OCI-LY7 (cell line): ENCODE measurements at regions not wholly inside any gene's neighbourhood (a gene's known extent, or its start where the extent isn't known, plus 50 kb on each side); places are given as distances from the start of the nearest gene placed in this dataset.

Source experiments
- BruUV-seq: library from RNA; stranded (reverse); fragments of 400-500 nt; replicated peaks from 2 replicates; lab custom pipeline; 2021; lab: Mats Ljungman, UMichigan
- CTCF ChIA-PET: fragments of 300-600 bp; sonication (Branson Sonifier 250); formaldehyde crosslinking; loops from one replicate; lab custom pipeline; 2022; ENCODE audit warnings: antibody characterized with exemption; ENCODE audit not compliant: unreplicated experiment; lab: Charles Lee
- POLR2A ChIA-PET: fragments of 300-600 bp; sonication (Branson Sonifier 250); formaldehyde crosslinking; loops from one replicate; lab custom pipeline; 2022; ENCODE audit warnings: antibody characterized with exemption; lab: Charles Lee
- DNase-seq: peaks from one replicate; pipeline ENCODE4 v3.0.0-alpha.2; 2015; ENCODE audit warnings: low spot score
- H2AFZ ChIP-seq: fragments of 200-600 bp; sonication (generic), shearing (Covaris generic); 2 replicates; pipeline ENCODE4 v1.6.1; 2014; ENCODE audit warnings: mild to moderate bottlenecking, antibody characterized with exemption, low read length, moderate library complexity
- H3K27ac ChIP-seq: fragments of 200-600 bp; sonication (generic); 2 replicates; pipeline ENCODE4 v1.5.1; 2014; ENCODE audit warnings: mixed run types, low read depth, mild to moderate bottlenecking, moderate library complexity, low read length, inconsistent platforms; ENCODE audit not compliant: poor library complexity, severe bottlenecking
- H3K36me3 ChIP-seq: fragments of 200-600 bp; sonication (generic); 2 replicates; pipeline ENCODE4 v1.6.1; 2014; ENCODE audit warnings: mild to moderate bottlenecking, antibody characterized with exemption, low read length, moderate library complexity, mixed read lengths; ENCODE audit not compliant: insufficient read depth
- H3K4me1 ChIP-seq: fragments of 200-600 bp; sonication (generic); 2 replicates; pipeline ENCODE4 v1.5.1; 2014; ENCODE audit warnings: mild to moderate bottlenecking, low read length; ENCODE audit not compliant: insufficient read depth, poor library complexity, severe bottlenecking
- H3K4me2 ChIP-seq: fragments of 200-600 bp; sonication (generic); 2 replicates; pipeline ENCODE4 v1.6.1; 2014; ENCODE audit warnings: mild to moderate bottlenecking, low read length
- H3K4me3 ChIP-seq: fragments of 200-600 bp; sonication (generic); 2 replicates; pipeline ENCODE4 v1.5.1; 2014; ENCODE audit warnings: mild to moderate bottlenecking, low read depth, low read length; ENCODE audit not compliant: poor library complexity, severe bottlenecking
- H3K79me2 ChIP-seq: fragments of 200-600 bp; sonication (generic); 2 replicates; pipeline ENCODE4 v1.6.1; 2016; ENCODE audit warnings: low read depth, mild to moderate bottlenecking, low read length, moderate library complexity, mixed read lengths; ENCODE audit not compliant: insufficient read depth
- H3K9me2 ChIP-seq: fragments of 200-600 bp; sonication (generic); 2 replicates; pipeline ENCODE4 v1.6.1; 2016; ENCODE audit warnings: mild to moderate bottlenecking, low read length, mixed read lengths; ENCODE audit not compliant: insufficient read depth
- H3K9me3 ChIP-seq: fragments of 200-600 bp; sonication (generic); 2 replicates; pipeline ENCODE4 v1.6.1; 2014; ENCODE audit warnings: mild to moderate bottlenecking, mixed run types, low read length, mixed read lengths
- H4K20me1 ChIP-seq: fragments of 200-600 bp; sonication (generic); 2 replicates; pipeline ENCODE4 v1.6.1; 2014; ENCODE audit warnings: mild to moderate bottlenecking, antibody characterized with exemption, low read length, moderate library complexity, mixed read lengths; ENCODE audit not compliant: insufficient read depth
- CTCF ChIP-seq: fragments of 200-600 bp; sonication (generic); conservative IDR thresholded peaks from 2 replicates; pipeline ENCODE4 v1.5.1; 2014; ENCODE audit warnings: mild to moderate bottlenecking, antibody characterized with exemption, low read length, moderate library complexity, mixed read lengths
- EZH2phosphoT487 ChIP-seq: fragments of 200-600 bp; sonication (generic); IDR thresholded peaks from 2 replicates; pipeline ENCODE4 v1.6.1; 2018; ENCODE audit warnings: low read depth, borderline replicate concordance, mild to moderate bottlenecking, mixed run types, antibody characterized with exemption, low read length, moderate library complexity, mixed read lengths
- intact Hi-C: fragments of 100-400 bp; cut with micrococcal nuclease; formaldehyde crosslinking; loops from one replicate; pipeline ENCODE4 v1.10.0; 2022; ENCODE audit not compliant: unreplicated experiment

- Histone ChIP-seq H3K9me3 (no peaks in the 10 kb centered on the region), H3K36me3 (no peaks in the 10 kb centered on the region), H4K20me1 (no peaks in the 10 kb centered on the region), H3K27ac (no peak overlapping the region), H3K9me2 (no peaks in the 10 kb centered on the region), H3K4me2 (no peak overlapping the region), H3K4me3 (no peak overlapping the region), H3K79me2 (no peaks in the 10 kb centered on the region), H3K4me1 (no peaks in the 10 kb centered on the region), H2AFZ (no peak overlapping the region)
- no peak for DNase-seq
- POLR2A ChIA-PET: no interaction called here
- TF ChIP-seq EZH2phosphoT487 (no peak), CTCF (no peak)
- no TSS peak for BruUV-seq
- intact Hi-C loops: no loop called here
- CTCF ChIA-PET: no interaction called here
Measured at GRCh38 chr4:116438981-116439729, 646.2 kb downstream of the TRAM1L1 start.

GRCh38 chr4:116438417-116438816 is 647.0 kb downstream of the TRAM1L1 start:
- H3K4me2 ChIP-seq: no peak overlapping the region
- no peaks in the 10 kb centered on the region for H3K9me2 ChIP-seq
- no peak overlapping the region for H3K4me3 ChIP-seq
- no peak overlapping the region for H2AFZ ChIP-seq
- no peaks in the 10 kb centered on the region for H3K4me1 ChIP-seq
- H3K36me3 ChIP-seq: no peaks in the 10 kb centered on the region
- POLR2A ChIA-PET: no interaction called here
- CTCF ChIA-PET: no interaction called here
- intact Hi-C loops: no loop called here
- no peaks in the 10 kb centered on the region for H4K20me1 ChIP-seq
- no peak overlapping the region for H3K27ac ChIP-seq
- H3K9me3 ChIP-seq: no peaks in the 10 kb centered on the region
- BruUV-seq: no TSS peak
- no peak for DNase-seq
- TF ChIP-seq CTCF (no peak), EZH2phosphoT487 (no peak)
- H3K79me2 ChIP-seq: no peaks in the 10 kb centered on the region

GRCh38 chr4:116427666-116428065 is 657.7 kb downstream of the TRAM1L1 start:
- no peaks in the 10 kb centered on the region for H3K9me3 ChIP-seq
- H3K9me2 ChIP-seq: no peaks in the 10 kb centered on the region
- no peak for DNase-seq
- H4K20me1 ChIP-seq: no peaks in the 10 kb centered on the region
- H3K36me3 ChIP-seq: no peaks in the 10 kb centered on the region
- no TSS peak for BruUV-seq
- ChIA-PET POLR2A (no interaction called here), CTCF (no interaction called here)
- intact Hi-C loops: no loop called here
- H3K4me3 ChIP-seq: no peak overlapping the region
- no peak overlapping the region for H2AFZ ChIP-seq
- no peak overlapping the region for H3K4me2 ChIP-seq
- H3K4me1 ChIP-seq: no peaks in the 10 kb centered on the region
- no peak overlapping the region for H3K27ac ChIP-seq
- no peak for TF ChIP-seq CTCF
- TF ChIP-seq EZH2phosphoT487: no peak
- H3K79me2 ChIP-seq: no peaks in the 10 kb centered on the region
